Thyroid gland (tissue), 4 donors: ENCODE measurements at regions not wholly inside any gene's neighbourhood (a gene's known extent, or its start where the extent isn't known, plus 50 kb on each side); places are given as distances from the start of the nearest gene placed in this dataset.

Experiments used
- DNase-seq, 2 donors: peaks; one replicate each; pipeline ENCODE4 v3.0.0-alpha.2; 2019
- H3K27ac ChIP-seq, 3 donors: fragments of 200-600 bp; sonication (generic); 1 replicate in 2 of 3; 2 replicates in 1 of 3; pipeline ENCODE4 v1.5.1; 2016 to 2019; ENCODE audit warnings: mild to moderate bottlenecking in 1 of 3, moderate library complexity in 1 of 3
- H3K27me3 ChIP-seq: fragments of 200-600 bp; sonication (generic); one replicate; pipeline ENCODE4 v1.5.1; 2019
- H3K36me3 ChIP-seq, 2 donors: fragments of 200-600 bp; sonication (generic); one replicate each; pipeline ENCODE4 v1.5.1; 2016 to 2019
- H3K4me1 ChIP-seq, 2 donors: fragments of 200-600 bp; sonication (generic); one replicate each; pipeline ENCODE4 v1.5.1; 2017 to 2019
- H3K4me3 ChIP-seq, 3 donors: fragments of 200-600 bp; sonication (generic); replicated peaks in 1 of 3; 1 replicate in 2 of 3; 2 replicates in 1 of 3; pipeline ENCODE4 v1.5.1; 2016; ENCODE audit warnings: mild to moderate bottlenecking in 1 of 3
- H3K9me3 ChIP-seq: fragments of 200-600 bp; sonication (generic); one replicate; pipeline ENCODE4 v1.5.1; 2017
- CTCF ChIP-seq, 6 experiments: fragments of 200-600 bp in 3 of 6; fragments of 450-650 bp in 3 of 6; sonication (generic) in 3 of 6; IDR thresholded peaks; one replicate each; pipeline ENCODE4 v1.5.1; 2016 to 2019; ENCODE audit warnings: antibody characterized with exemption in 6 of 6, mild to moderate bottlenecking in 2 of 6, inconsistent platforms in 1 of 6, moderate library complexity in 1 of 6
- POLR2A ChIP-seq, 2 donors: fragments of 450-650 bp; IDR thresholded peaks; one replicate each; pipeline ENCODE4 v1.6.1; 2017; ENCODE audit warnings: antibody characterized with exemption in 2 of 2, mild to moderate bottlenecking in 2 of 2, moderate library complexity in 1 of 2
- WGBS, 2 donors: methylation state at CpG; one replicate each; pipeline ENCODE4 v1.1.5; 2017; 5-methylcytosine and 5-hydroxymethylcytosine counted together
- intact Hi-C: fragments of 100-400 bp; cut with DNase I; formaldehyde crosslinking; loops from one replicate; pipeline ENCODE4 v1.15.1; 2023

DNA sequence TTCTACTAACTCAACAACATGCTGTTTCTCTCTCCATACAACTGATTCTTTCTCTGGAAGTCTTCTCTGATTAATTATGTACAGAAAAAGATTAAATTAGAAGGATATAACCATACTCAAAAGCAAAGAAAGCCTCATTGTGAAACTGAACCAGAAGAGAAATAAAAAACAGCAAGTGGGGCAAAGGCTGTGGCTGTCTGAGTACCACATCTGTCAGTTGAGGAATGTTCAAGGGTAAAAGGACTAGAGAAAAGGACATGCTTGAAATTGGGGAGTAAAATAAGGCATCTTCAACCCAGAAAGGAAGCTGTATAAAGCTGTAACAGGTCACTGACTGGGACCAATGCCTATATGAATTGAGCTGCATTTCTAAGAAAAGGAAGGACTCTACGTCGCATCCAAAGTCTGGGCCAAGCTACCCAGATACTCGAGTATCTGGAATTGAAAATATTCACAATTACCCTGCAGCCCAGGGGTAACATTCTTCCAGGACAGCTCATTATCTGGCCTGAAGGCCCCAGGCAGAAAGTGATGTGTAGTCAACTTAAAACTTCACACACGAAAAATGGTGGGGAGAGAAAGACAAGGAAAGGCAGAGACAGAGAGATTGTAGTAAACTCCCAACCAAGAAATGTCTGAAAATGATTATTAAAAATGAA is 356.0 kb upstream of the GALNT5 start:
- no peak overlapping the region for H3K4me3 ChIP-seq
- intact Hi-C loops = no loop called here
- no peak for DNase-seq
- H3K9me3 ChIP-seq = no peaks in the 10 kb centered on the region
- H3K4me1 ChIP-seq = no peaks in the 10 kb centered on the region
- H3K27me3 ChIP-seq = no peaks in the 10 kb centered on the region
- no peaks in the 10 kb centered on the region for H3K36me3 ChIP-seq
- TF ChIP-seq POLR2A (IDR thresholded peaks at IDR 0.05) (no peak), CTCF (IDR thresholded peaks at IDR 0.05) (no peak)
- no peak overlapping the region for H3K27ac ChIP-seq
- WGBS, 2 donors = 79 to 82% methylated on average over 4 of the region's 4 CpGs

GRCh38 chr2:156903335-156903734 is 354.2 kb upstream of the GALNT5 start:
- no peaks in the 10 kb centered on the region for H3K9me3 ChIP-seq
- DNase-seq = no peak
- no peaks in the 10 kb centered on the region for H3K4me1 ChIP-seq
- H3K36me3 ChIP-seq = no peaks in the 10 kb centered on the region
- intact Hi-C loops = no loop called here
- no peaks in the 10 kb centered on the region for H3K27me3 ChIP-seq
- H3K4me3 ChIP-seq = no peak overlapping the region
- no peak for TF ChIP-seq POLR2A (IDR thresholded peaks at IDR 0.05)
- TF ChIP-seq CTCF (IDR thresholded peaks at IDR 0.05) = no peak
- no peak overlapping the region for H3K27ac ChIP-seq

GRCh38 chr2:156907806-156908205 is 349.7 kb upstream of the GALNT5 start:
- whole genome bisulfite sequencing, 2 donors = 60 to 63% methylated on average over 3 of the region's 3 CpGs
- no peak overlapping the region for H3K27ac ChIP-seq
- intact Hi-C loops = no loop called here
- H3K4me3 ChIP-seq = no peak overlapping the region
- no peaks in the 10 kb centered on the region for H3K9me3 ChIP-seq
- H3K4me1 ChIP-seq = no peaks in the 10 kb centered on the region
- no peaks in the 10 kb centered on the region for H3K36me3 ChIP-seq
- no peak for DNase-seq
- H3K27me3 ChIP-seq = no peaks in the 10 kb centered on the region
- TF ChIP-seq CTCF (IDR thresholded peaks at IDR 0.05) = no peak
- no peak for TF ChIP-seq POLR2A (IDR thresholded peaks at IDR 0.05)

GRCh38 chr2:156908825-156909224 is 348.7 kb upstream of the GALNT5 start:
- Histone ChIP-seq H3K27ac (no peak overlapping the region), H3K36me3 (no peaks in the 10 kb centered on the region), H3K4me3 (no peak overlapping the region), H3K27me3 (no peaks in the 10 kb centered on the region), H3K9me3 (no peaks in the 10 kb centered on the region), H3K4me1 (no peaks in the 10 kb centered on the region)
- TF ChIP-seq CTCF (IDR thresholded peaks at IDR 0.05) (no peak), POLR2A (IDR thresholded peaks at IDR 0.05) (no peak)
- intact Hi-C loops = no loop called here
- DNase-seq = no peak
- 54 to 56% methylated on average over 1 of the region's 1 CpG for WGBS, 2 donors

DNA sequence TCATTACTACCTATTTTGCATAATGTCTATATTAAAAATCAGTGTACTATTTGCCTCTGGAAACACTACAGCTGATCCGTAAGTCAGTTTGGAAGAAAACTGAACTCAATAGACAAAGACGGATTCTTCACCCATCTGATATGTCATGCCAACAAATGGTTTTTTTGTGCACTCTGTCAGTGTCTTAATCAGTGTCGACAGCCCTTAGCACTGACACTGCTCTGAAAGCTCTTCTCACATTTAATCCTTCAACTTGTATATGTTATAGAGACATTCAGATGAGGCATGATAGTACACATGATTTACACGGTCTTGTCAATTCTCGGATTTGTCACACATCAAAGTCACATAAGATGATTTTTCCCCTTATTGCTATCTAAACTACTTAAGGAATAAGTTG is 347.5 kb upstream of the GALNT5 start:
- Histone ChIP-seq H3K4me1 (no peaks in the 10 kb centered on the region), H3K27me3 (no peaks in the 10 kb centered on the region), H3K27ac (no peak overlapping the region), H3K4me3 (no peak overlapping the region), H3K36me3 (no peaks in the 10 kb centered on the region), H3K9me3 (no peaks in the 10 kb centered on the region)
- intact Hi-C loops = no loop called here
- DNase-seq = no peak
- 78 to 82% methylated on average over 5 of the region's 5 CpGs for WGBS, 2 donors
- TF ChIP-seq CTCF (IDR thresholded peaks at IDR 0.05) (no peak), POLR2A (IDR thresholded peaks at IDR 0.05) (no peak)
